GM18499 (cell line): ENCODE measurements at regions not wholly inside any gene's neighbourhood (a gene's known extent, or its start where the extent isn't known, plus 50 kb on each side); places are given as distances from the start of the nearest gene placed in this dataset.

ENCODE experiments used
- ATAC-seq: cut with Tn5 transposase; IDR thresholded peaks from one replicate; pipeline ENCODE4 v1.9.1; 2021; ENCODE audit warnings: moderate number of reproducible peaks; ENCODE audit not compliant: insufficient read depth, unreplicated experiment

DNA sequence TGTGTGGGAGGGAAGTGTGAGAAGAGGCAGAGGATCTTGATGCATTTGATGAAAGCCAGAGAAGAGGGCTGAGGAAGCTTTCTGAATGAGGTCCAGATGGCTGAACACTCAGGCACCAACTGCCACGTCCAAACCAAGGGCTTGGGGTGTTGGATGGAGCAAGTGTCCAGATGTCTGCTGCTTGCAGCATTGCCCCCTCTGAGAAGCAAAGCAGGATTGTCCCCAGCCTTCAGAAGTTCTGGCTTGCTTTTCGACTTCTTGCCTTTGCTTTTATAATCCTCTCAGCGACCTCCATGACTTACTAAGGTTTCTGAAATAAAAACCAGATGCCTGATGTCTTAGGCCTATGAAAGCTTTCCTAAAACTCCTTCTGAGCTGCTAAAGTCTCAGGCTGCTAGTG, 182.5 kb downstream of the HUNK start:
- ATAC-seq = no peak
